Mucosa of rectum (tissue), 2 donors: ENCODE measurements at regions not wholly inside any gene's neighbourhood (a gene's known extent, or its start where the extent isn't known, plus 50 kb on each side); places are given as distances from the start of the nearest gene placed in this dataset.
A peak's percentile ranks its signal among the peaks of the same experiment; 100 is the strongest.

Experiments used
- H3K27ac ChIP-seq, 2 donors: one replicate each; pipeline ENCODE4 v1.7.0; 2013; ENCODE audit warnings: inconsistent platforms in 2 of 2, low read depth in 2 of 2, low read length in 2 of 2
- H3K27me3 ChIP-seq, 2 donors: one replicate each; pipeline ENCODE4 v1.7.0; 2013; ENCODE audit warnings: low read length in 2 of 2; ENCODE audit not compliant: control insufficient read depth in 2 of 2, insufficient read depth in 2 of 2
- H3K36me3 ChIP-seq, 2 donors: one replicate each; pipeline ENCODE4 v1.7.0; 2013; ENCODE audit warnings: low read length in 2 of 2; ENCODE audit not compliant: control insufficient read depth in 2 of 2, insufficient read depth in 2 of 2
- H3K4me1 ChIP-seq, 2 donors: one replicate each; pipeline ENCODE4 v1.7.0; 2013; ENCODE audit warnings: low read length in 2 of 2, mild to moderate bottlenecking in 1 of 2; ENCODE audit not compliant: control insufficient read depth in 2 of 2, insufficient read depth in 2 of 2
- H3K4me3 ChIP-seq, 2 donors: one replicate each; pipeline ENCODE4 v1.7.0; 2013; ENCODE audit warnings: low read length in 2 of 2
- H3K9ac ChIP-seq, 2 donors: one replicate each; pipeline ENCODE4 v1.7.0; 2013; ENCODE audit warnings: low read length in 2 of 2, low read depth in 1 of 2, mild to moderate bottlenecking in 1 of 2
- H3K9me3 ChIP-seq, 2 donors: one replicate each; pipeline ENCODE4 v1.7.0; 2013; ENCODE audit warnings: low read length in 2 of 2; ENCODE audit not compliant: control insufficient read depth in 2 of 2
- donor health status: healthy.
- donor health status: Normal muscosa, but diverticular disease.

DNA sequence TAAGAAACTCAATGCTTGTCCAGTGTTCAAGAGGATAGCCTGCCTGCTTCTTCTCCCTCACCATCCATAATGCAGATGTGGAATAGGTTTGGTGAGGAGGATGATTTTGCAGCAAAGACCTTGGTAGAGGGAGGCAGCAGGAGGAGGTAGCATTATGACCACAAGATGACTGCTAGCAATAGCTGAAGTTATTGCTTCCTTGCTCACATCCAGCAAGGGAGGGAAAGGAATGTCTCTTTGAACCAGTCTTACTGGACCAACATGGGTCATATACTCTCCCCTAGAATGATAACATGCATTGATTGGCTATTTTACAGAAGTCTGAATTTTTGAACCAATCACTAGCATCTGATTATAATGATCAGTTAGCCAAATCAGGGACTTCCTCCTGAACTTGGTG lies 607.6 kb downstream of the EBF1 start:
- no peaks in the 10 kb centered on the region for H3K27me3 ChIP-seq
- H3K9me3 ChIP-seq, result no peaks in the 10 kb centered on the region
- H3K4me1 ChIP-seq, result no peaks in the 10 kb centered on the region
- H3K27ac ChIP-seq, result no peak overlapping the region
- H3K4me3 ChIP-seq, result no peak overlapping the region
- no peaks in the 10 kb centered on the region for H3K36me3 ChIP-seq
- no peak overlapping the region for H3K9ac ChIP-seq

DNA sequence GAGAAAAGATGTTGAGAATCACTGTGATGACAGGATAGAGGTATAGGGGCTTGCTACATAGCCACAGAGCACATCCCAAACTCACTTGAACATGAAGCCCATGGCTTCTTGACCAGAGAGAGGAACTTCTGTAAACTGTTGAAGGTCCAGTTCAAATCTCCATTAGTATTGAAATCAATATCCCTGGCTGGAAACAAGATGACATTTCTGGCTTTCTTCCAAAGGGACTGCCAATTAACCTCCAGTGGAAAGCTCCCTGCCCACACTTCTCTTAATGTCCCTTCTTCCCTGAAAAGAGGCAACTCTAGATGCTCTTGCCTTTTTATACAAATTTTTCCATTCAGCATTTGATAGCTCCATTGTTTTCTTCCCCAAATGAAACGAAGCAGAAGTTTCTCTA lies 612.1 kb downstream of the EBF1 start:
- Histone ChIP-seq H3K27me3 (no peaks in the 10 kb centered on the region), H3K36me3 (no peaks in the 10 kb centered on the region), H3K4me3 (no peak overlapping the region), H3K9ac (no peak overlapping the region), H3K9me3 (no peaks in the 10 kb centered on the region), H3K27ac (peak overlapping the region in 1 of 2 donors; percentile 32), H3K4me1 (no peaks in the 10 kb centered on the region)

DNA sequence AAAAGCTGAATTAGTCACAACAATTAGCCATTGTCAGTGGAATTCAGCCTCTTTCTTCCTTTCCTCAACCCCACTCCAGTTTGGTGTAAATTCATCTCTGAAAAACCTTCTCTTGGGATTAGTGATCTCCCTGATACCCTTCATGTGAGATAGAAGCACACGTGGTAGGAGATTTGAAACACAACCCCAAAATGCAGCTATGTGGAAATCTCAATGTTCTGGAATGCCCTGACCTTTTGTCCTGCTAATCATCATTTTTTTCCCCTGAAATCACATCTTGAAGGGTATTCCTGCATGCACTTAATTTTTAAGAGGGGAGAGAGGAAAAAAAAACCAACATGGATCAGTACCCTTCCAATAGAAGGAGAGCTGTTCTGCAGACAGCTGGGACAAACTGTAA lies 612.6 kb downstream of the EBF1 start:
- Histone ChIP-seq H3K9me3 (no peaks in the 10 kb centered on the region), H3K4me1 (no peaks in the 10 kb centered on the region), H3K9ac (no peak overlapping the region), H3K27ac (no peak overlapping the region), H3K36me3 (no peaks in the 10 kb centered on the region), H3K4me3 (no peak overlapping the region), H3K27me3 (no peaks in the 10 kb centered on the region)

DNA sequence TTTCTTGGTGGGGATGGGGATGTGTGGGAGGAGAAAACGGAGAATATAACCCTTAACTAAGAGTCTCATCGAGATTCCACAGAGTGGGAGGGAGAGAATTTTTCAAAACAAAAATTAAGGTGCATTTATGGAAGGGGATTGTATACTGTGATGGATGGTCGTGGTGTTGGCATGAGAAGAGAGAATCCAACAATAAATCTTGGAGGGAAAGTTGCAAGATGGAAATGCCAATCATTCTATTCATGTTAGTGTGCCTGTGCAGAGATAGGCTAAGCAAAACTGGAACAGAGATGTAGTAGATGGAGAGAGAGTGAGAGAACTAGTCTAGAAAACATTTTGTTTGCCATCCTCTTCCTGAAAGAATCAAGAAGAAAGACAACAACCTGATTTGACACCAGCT lies 613.1 kb downstream of the EBF1 start:
- Histone ChIP-seq H3K4me1 (no peaks in the 10 kb centered on the region), H3K27me3 (no peaks in the 10 kb centered on the region), H3K9me3 (no peaks in the 10 kb centered on the region), H3K36me3 (no peaks in the 10 kb centered on the region), H3K9ac (no peak overlapping the region), H3K4me3 (no peak overlapping the region), H3K27ac (no peak overlapping the region)

DNA sequence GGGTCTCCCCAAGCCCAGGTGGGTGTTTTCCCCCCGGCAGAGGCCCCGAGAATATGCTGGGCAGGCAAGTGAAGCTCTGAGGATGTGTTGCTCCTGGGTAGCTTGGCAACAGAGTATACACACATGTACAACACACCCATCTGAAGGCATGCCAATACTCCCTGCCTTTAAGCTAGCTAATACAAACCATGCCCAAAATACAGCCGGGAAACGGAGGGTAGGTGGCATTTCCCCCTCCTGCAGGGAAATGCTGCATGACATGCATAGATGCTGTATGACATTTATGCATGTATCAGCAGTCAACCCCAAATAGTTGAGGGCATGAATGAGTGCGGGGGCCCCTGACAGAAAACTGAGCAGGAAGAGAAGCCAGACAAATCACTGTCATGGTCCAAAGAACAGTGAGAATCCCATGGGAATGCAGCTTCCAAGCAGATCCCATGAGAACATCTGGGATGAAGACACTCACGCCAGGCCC lies 614.1 kb downstream of the EBF1 start:
- Histone ChIP-seq H3K36me3 (no peaks in the 10 kb centered on the region), H3K27ac (no peak overlapping the region), H3K4me3 (no peak overlapping the region), H3K27me3 (no peaks in the 10 kb centered on the region), H3K9me3 (no peaks in the 10 kb centered on the region), H3K4me1 (no peaks in the 10 kb centered on the region), H3K9ac (no peak overlapping the region)

DNA sequence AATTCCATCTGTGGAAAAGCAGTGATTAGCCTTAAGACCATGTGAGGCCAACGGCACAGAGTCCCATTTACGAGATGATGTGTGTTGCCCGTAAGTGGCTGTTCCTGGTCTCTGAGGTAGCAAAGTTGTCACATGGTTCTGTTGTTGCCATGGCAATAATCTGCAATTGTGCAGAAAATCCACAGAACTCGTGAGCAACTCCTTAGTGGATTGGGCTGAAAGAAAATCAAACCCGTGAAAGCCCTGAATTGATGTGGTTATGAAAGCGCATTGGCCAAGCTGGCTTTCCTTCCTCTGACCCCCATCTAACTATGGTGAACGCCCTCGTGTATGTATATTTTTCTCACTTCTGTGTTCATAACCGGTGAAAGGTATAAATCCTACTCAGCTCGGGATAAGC lies 614.7 kb downstream of the EBF1 start:
- no peaks in the 10 kb centered on the region for H3K9me3 ChIP-seq
- H3K4me1 ChIP-seq, result no peaks in the 10 kb centered on the region
- no peaks in the 10 kb centered on the region for H3K36me3 ChIP-seq
- H3K9ac ChIP-seq, result no peak overlapping the region
- H3K27me3 ChIP-seq, result no peaks in the 10 kb centered on the region
- H3K27ac ChIP-seq, result no peak overlapping the region
- H3K4me3 ChIP-seq, result no peak overlapping the region

DNA sequence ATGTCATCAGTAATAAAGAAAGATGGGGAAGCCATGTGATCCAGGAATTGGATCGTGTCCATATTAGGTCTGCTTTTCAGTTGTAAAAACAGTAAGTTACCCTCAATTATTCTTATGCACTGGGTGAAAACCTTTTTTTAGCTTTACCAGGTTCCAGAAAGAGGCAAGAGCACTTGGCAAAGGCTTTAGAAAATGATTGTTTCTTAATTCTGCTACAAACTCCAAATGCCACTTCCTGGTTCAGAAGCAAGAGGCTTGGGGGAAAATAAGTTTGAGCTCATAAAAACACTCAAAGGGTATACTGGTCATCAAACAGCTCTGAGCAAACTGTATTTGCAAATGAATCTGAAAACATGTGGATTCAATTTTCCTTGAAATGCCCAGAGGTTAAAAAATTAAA lies 615.6 kb downstream of the EBF1 start:
- H3K27ac ChIP-seq, result no peak overlapping the region
- H3K9me3 ChIP-seq, result no peaks in the 10 kb centered on the region
- H3K4me3 ChIP-seq, result no peak overlapping the region
- no peak overlapping the region for H3K9ac ChIP-seq
- no peaks in the 10 kb centered on the region for H3K4me1 ChIP-seq
- no peaks in the 10 kb centered on the region for H3K27me3 ChIP-seq
- no peaks in the 10 kb centered on the region for H3K36me3 ChIP-seq

DNA sequence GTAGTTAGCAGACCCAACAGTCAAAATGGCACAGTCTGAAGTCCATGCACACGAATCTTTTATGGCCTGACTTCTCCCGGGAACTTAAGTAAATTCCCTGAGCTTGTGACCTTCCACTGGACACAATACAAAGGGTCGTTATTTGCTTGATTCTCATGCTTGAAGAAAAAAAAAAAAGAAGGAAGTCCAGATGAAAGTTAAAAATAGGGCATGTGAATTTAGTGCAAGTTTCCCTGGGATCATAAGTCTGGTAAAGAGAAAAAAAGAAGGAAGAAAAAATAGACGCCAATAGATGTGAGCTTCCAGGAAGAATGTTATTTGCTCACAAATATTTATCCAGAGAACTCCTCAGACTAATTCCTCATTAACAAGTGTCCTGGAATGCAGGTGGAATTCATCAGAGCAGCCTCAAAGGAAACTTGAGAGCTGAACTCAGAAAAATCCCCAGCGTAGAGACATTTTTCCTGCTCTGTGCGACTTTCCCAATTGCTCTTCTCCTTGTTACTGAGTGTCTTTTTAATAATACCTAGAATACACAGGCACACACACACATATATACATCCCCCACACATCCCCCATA lies 616.3 kb downstream of the EBF1 start:
- H3K9ac ChIP-seq, result no peak overlapping the region
- H3K4me3 ChIP-seq, result no peak overlapping the region
- H3K4me1 ChIP-seq, result no peaks in the 10 kb centered on the region
- H3K27ac ChIP-seq, result no peak overlapping the region
- no peaks in the 10 kb centered on the region for H3K27me3 ChIP-seq
- no peaks in the 10 kb centered on the region for H3K9me3 ChIP-seq
- H3K36me3 ChIP-seq, result no peaks in the 10 kb centered on the region

DNA sequence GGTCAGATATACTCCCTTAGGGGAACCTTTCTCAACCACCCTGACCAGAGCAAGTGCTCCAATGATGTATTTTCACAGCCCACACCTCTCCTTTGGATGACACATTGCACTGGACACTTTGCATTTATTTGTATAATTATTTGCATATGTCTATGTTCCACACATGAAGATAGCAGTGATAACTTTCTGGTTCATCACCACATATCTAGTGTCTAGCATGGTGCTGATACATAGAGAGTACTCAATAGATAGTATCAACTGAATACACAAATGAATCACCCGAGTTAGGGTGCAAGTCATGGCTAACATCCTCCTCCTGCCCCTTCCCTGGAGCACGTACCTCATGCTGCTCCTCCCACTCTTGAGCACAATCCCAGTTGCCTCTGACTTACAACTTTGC lies 617.6 kb downstream of the EBF1 start:
- no peaks in the 10 kb centered on the region for H3K4me1 ChIP-seq
- no peak overlapping the region for H3K4me3 ChIP-seq
- H3K27ac ChIP-seq, result no peak overlapping the region
- no peak overlapping the region for H3K9ac ChIP-seq
- no peaks in the 10 kb centered on the region for H3K9me3 ChIP-seq
- no peaks in the 10 kb centered on the region for H3K36me3 ChIP-seq
- no peaks in the 10 kb centered on the region for H3K27me3 ChIP-seq

DNA sequence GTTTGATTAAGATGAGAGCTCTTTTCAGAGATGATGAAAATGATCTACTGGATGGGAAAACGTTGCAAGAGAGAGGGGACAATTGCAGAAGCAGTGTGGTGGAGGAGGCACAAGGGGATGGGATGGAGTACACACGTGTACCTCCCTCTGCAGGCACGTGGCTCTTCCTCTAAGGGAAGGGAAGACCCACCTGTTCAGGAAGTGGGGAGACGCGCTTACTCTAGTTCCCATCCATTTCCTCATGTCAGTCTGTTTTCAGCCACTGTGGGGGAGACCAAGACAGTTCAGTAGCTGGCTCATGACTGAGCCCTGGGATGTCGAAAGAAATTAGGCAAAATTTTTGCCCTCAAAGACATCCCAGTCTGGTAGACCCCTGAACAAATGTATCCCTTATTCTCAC lies 619.2 kb upstream of the CLINT1 start:
- Histone ChIP-seq H3K9ac (no peak overlapping the region), H3K27me3 (no peaks in the 10 kb centered on the region), H3K27ac (no peak overlapping the region), H3K9me3 (no peaks in the 10 kb centered on the region), H3K36me3 (no peaks in the 10 kb centered on the region), H3K4me1 (no peaks in the 10 kb centered on the region), H3K4me3 (no peak overlapping the region)

DNA sequence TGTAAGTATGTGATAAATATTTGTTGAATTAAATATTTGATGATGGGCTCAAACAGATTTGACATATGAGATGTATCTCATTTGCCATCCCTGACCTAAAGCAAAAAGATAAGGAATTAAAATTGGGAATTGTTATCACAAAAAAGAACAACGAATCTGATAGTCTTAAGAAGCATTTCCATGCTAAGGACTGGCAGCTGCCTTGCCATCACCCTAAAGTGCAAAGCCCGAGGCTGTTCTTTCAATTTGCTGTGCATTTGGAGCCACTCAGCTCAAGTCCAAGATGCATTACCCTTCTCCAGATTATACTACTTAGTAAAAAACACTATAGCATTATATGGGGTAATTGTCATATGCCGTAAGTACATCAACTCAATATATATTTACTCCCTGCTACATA lies 618.3 kb upstream of the CLINT1 start:
- H3K27me3 ChIP-seq, result no peaks in the 10 kb centered on the region
- H3K9ac ChIP-seq, result no peak overlapping the region
- H3K9me3 ChIP-seq, result no peaks in the 10 kb centered on the region
- no peak overlapping the region for H3K27ac ChIP-seq
- no peaks in the 10 kb centered on the region for H3K36me3 ChIP-seq
- no peak overlapping the region for H3K4me3 ChIP-seq
- H3K4me1 ChIP-seq, result no peaks in the 10 kb centered on the region
